GM23338 (cell line): ENCODE measurements at regions not wholly inside any gene's neighbourhood (a gene's known extent, or its start where the extent isn't known, plus 50 kb on each side); places are given as distances from the start of the nearest gene placed in this dataset.

ENCODE experiments used
- ATAC-seq: fragments of 200-7000 bp; cut with Tn5 transposase; 3 replicates; pipeline ENCODE4 v1.9.1; 2020
- DNase-seq: peaks from one replicate; pipeline ENCODE4 v3.0.0-alpha.2; 2015; ENCODE audit warnings: low spot score
- H2AFZ ChIP-seq: fragments of 200-600 bp; sonication (generic); 2 replicates; pipeline ENCODE4 v1.8.0; 2016; ENCODE audit warnings: antibody characterized with exemption, mild to moderate bottlenecking, moderate library complexity
- H3F3A ChIP-seq: fragments of 200-600 bp; sonication (generic); replicated peaks from 2 replicates; pipeline ENCODE4 v1.8.0; 2017; ENCODE audit warnings: antibody characterized with exemption, mixed run types, low read depth
- H3K27ac ChIP-seq: fragments of 200-600 bp; sonication (generic); 2 replicates; pipeline ENCODE4 v1.6.1; 2016; ENCODE audit warnings: low read depth
- H3K27me3 ChIP-seq: fragments of 200-600 bp; sonication (generic); 2 replicates; pipeline ENCODE4 v1.8.0; 2016; ENCODE audit warnings: mild to moderate bottlenecking, mixed run types, moderate library complexity; ENCODE audit not compliant: insufficient read depth
- H3K36me3 ChIP-seq: fragments of 200-600 bp; sonication (generic); 2 replicates; pipeline ENCODE4 v1.8.0; 2016; ENCODE audit warnings: mild to moderate bottlenecking; ENCODE audit not compliant: insufficient read depth
- H3K4me1 ChIP-seq: fragments of 200-600 bp; sonication (generic); 2 replicates; pipeline ENCODE4 v1.8.0; 2016; ENCODE audit warnings: mild to moderate bottlenecking, moderate library complexity; ENCODE audit not compliant: insufficient read depth
- H3K4me2 ChIP-seq: fragments of 200-600 bp; sonication (generic); 2 replicates; pipeline ENCODE4 v1.7.1; 2017; ENCODE audit warnings: mixed run types
- H3K4me3 ChIP-seq: fragments of 200-600 bp; sonication (generic); 2 replicates; pipeline ENCODE4 v1.6.1; 2016; ENCODE audit warnings: mixed run types
- H3K79me2 ChIP-seq: fragments of 200-600 bp; sonication (generic); replicated peaks from 2 replicates; pipeline ENCODE4 v1.8.0; 2017; ENCODE audit warnings: mild to moderate bottlenecking; ENCODE audit not compliant: insufficient read depth
- H3K9me2 ChIP-seq: fragments of 200-600 bp; sonication (generic); 2 replicates; pipeline ENCODE4 v1.8.0; 2017; ENCODE audit not compliant: insufficient read depth
- H4K20me1 ChIP-seq: fragments of 200-600 bp; sonication (generic); replicated peaks from 2 replicates; pipeline ENCODE4 v1.8.0; 2017; ENCODE audit warnings: mild to moderate bottlenecking; ENCODE audit not compliant: insufficient read depth
- H3K27ac Mint-ChIP-seq: 2 replicates; pipeline ENCODE4 v1.8.0; 2020; ENCODE audit warnings: inconsistent platforms, mild to moderate bottlenecking, moderate library complexity, mixed read lengths
- H3K27me3 Mint-ChIP-seq: 3 replicates; pipeline ENCODE4 v1.8.0; 2022; ENCODE audit warnings: low read depth, mild to moderate bottlenecking, moderate library complexity, mixed read lengths, inconsistent platforms; ENCODE audit not compliant: insufficient read depth, poor library complexity
- H3K36me3 Mint-ChIP-seq: 3 replicates; pipeline ENCODE4 v1.8.0; 2021; ENCODE audit warnings: low read depth, mild to moderate bottlenecking, inconsistent platforms, moderate library complexity, mixed read lengths
- H3K4me1 Mint-ChIP-seq: 3 replicates; pipeline ENCODE4 v1.8.0; 2020; ENCODE audit warnings: mild to moderate bottlenecking, inconsistent platforms, mixed read lengths
- H3K4me3 Mint-ChIP-seq: 3 replicates; pipeline ENCODE4 v1.8.0; 2021; ENCODE audit warnings: moderate library complexity, mild to moderate bottlenecking, inconsistent platforms, mixed read lengths
- H3K9me3 Mint-ChIP-seq: 3 replicates; pipeline ENCODE4 v1.8.0; 2020; ENCODE audit warnings: moderate library complexity, mild to moderate bottlenecking, inconsistent platforms, mixed read lengths
- CREB1 ChIP-seq: fragments of 250-450 bp; sonication (Bioruptor Pico); IDR thresholded peaks from 2 replicates; pipeline ENCODE4 v1.5.0; 2020; ENCODE audit warnings: low read depth, mild to moderate bottlenecking, moderate library complexity
- ETS1 ChIP-seq: IDR thresholded peaks from 2 replicates; pipeline ENCODE4 v1.6.1; 2016; ENCODE audit warnings: antibody characterized with exemption
- EZH2 ChIP-seq: fragments of 200-600 bp; sonication (generic); IDR thresholded peaks from one replicate; pipeline ENCODE4 v1.8.0; 2017; ENCODE audit warnings: antibody characterized with exemption, mild to moderate bottlenecking, low read depth; ENCODE audit not compliant: unreplicated experiment
- JUNB ChIP-seq: IDR thresholded peaks from one replicate; pipeline ENCODE4 v1.6.1; 2016; ENCODE audit warnings: antibody characterized with exemption; ENCODE audit not compliant: unreplicated experiment
- NANOG ChIP-seq: IDR thresholded peaks from 2 replicates; pipeline ENCODE4 v1.6.1; 2016; ENCODE audit warnings: antibody characterized with exemption, borderline replicate concordance
- POLR2AphosphoS5 ChIP-seq: IDR thresholded peaks from 2 replicates; pipeline ENCODE4 v1.6.1; 2016; ENCODE audit warnings: antibody characterized with exemption, low read depth
- REST ChIP-seq: IDR thresholded peaks from one replicate; pipeline ENCODE4 v1.6.1; 2018; ENCODE audit warnings: antibody characterized with exemption; ENCODE audit not compliant: unreplicated experiment
- ZNF114 ChIP-seq: fragments of 250-450 bp; sonication (Bioruptor Pico); IDR thresholded peaks from 2 replicates; pipeline ENCODE4 v1.5.0; 2020; ENCODE audit warnings: mild to moderate bottlenecking, moderate library complexity
- ZNF331 ChIP-seq: fragments of 250-450 bp; sonication (Bioruptor Pico); IDR thresholded peaks from 2 replicates; pipeline ENCODE4 v1.5.0; 2020; ENCODE audit warnings: low read depth, mild to moderate bottlenecking, moderate library complexity
- ZNF462 ChIP-seq: fragments of 250-450 bp; sonication (Bioruptor Pico); IDR thresholded peaks from 2 replicates; pipeline ENCODE4 v1.5.0; 2020; ENCODE audit warnings: mild to moderate bottlenecking, moderate library complexity

GRCh38 chr2:193156480-193156879, 961.7 kb upstream of the TMEFF2 start (continued):
- TF ChIP-seq CREB1 (CRISPR knock-in tag) (no peak), NANOG (no peak), ZNF331 (no peak)

DNA sequence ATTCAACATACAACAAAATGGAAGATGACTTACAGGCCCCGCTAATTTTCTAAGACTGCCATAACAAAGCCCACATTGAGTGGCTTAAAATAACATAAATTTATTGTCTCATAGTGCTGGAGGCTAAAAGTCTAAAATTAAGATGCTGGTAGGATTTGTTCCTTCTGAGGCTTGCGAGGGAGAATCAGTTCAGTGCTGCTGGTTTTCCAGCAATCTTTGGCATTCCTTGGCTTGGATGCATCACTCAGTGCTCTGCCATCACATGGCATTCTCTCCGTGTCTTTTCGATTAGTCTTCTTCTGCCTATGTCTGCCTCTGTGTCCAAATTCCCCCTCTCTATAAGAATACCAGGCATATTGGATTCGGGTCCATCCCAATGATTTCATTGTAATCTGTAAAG, 959.3 kb upstream of the TMEFF2 start:
- H3K27ac Mint-ChIP-seq, result no peak overlapping the region
- H4K20me1 ChIP-seq, result no peaks in the 10 kb centered on the region
- no peak overlapping the region for H3K27ac ChIP-seq
- no peaks in the 10 kb centered on the region for H3K9me2 ChIP-seq
- no peak for DNase-seq
- no peaks in the 10 kb centered on the region for H3K36me3 ChIP-seq
- no peak for ATAC-seq
- H3K4me3 Mint-ChIP-seq, result no peak overlapping the region
- H3K4me1 Mint-ChIP-seq, result 0 out of 3 replicates have a peak, but pooled peaks cover 2% of the 10 kb centered on the region
- no peak overlapping the region for H3K4me3 ChIP-seq
- H3F3A ChIP-seq, result no peaks in the 10 kb centered on the region
- no peaks in the 10 kb centered on the region for H3K79me2 ChIP-seq
- no peak overlapping the region for H2AFZ ChIP-seq
- H3K9me3 Mint-ChIP-seq, result no peaks in the 10 kb centered on the region; the same call in 2 of the 3 replicates
- H3K4me1 ChIP-seq, result no peaks in the 10 kb centered on the region
- H3K27me3 Mint-ChIP-seq, result peaks cover 1% of the 10 kb centered on the region
- no peak overlapping the region for H3K4me2 ChIP-seq
- peaks cover 9% of the 10 kb centered on the region; the same call in 2 of the 3 replicates for H3K36me3 Mint-ChIP-seq
- TF ChIP-seq ZNF462 (CRISPR knock-in tag) (no peak), REST (no peak), POLR2AphosphoS5 (no peak), NANOG (no peak), ZNF114 (CRISPR knock-in tag) (no peak), JUNB (no peak), EZH2 (no peak), ETS1 (no peak)
- H3K27me3 ChIP-seq, result no peaks in the 10 kb centered on the region
